ENCODE measurements at regions not wholly inside any gene's neighbourhood (a gene's known extent, or its start where the extent isn't known, plus 50 kb on each side); places are given as distances from the start of the nearest gene placed in this dataset.

DNA sequence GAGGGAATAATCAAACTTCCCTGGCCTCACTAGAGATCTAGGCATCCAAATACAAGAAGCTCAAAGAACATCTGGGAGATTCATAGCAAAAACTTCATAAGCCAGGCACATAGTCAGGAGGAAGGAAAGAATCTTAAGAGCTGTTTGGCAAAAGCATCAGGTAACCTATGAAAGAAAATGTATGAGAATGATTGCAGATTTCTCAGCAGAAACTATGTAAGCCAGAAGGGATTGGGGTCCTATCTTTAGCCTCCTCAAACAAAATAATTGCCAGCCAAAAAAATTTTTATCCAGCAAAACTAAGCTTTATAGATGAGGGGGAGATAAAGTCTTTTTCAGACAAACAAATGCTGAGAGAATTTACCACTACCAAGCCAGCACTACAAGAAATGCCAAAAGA, 1036.3 kb downstream of the TBL1XR1 start:
- Histone ChIP-seq H3K4me1 (no peaks in the 10 kb centered on the region), H3K36me3 (no peaks in the 10 kb centered on the region), H3K27ac (no peak overlapping the region), H3K27me3 (no peaks in the 10 kb centered on the region), H3K4me3 (no peak overlapping the region), H3K9me3 (no peaks in the 10 kb centered on the region)
- DNase-seq (no peak), ATAC-seq (no peak)
- TF ChIP-seq CTCF (IDR thresholded peaks at IDR 0.05 in 4 of 5, conservative IDR thresholded peaks at IDR 0.05 in 1 of 5) (no peak), POLR2A (IDR thresholded peaks at IDR 0.05) (no peak)
- intact Hi-C loops (cut with DNase I; ENCODE audit: low total_unique reads): no loop called here
- in situ Hi-C loops (cut with MboI; ENCODE audit: low sequenced_read_pairs in 4 of 4): no loop called here

- in situ Hi-C loops (cut with MboI; ENCODE audit: low sequenced_read_pairs in 4 of 4): no loop called here
- no peak for DNase-seq
Measured at GRCh38 chr3:176159796-176160195, 1037.5 kb downstream of the TBL1XR1 start.

DNA sequence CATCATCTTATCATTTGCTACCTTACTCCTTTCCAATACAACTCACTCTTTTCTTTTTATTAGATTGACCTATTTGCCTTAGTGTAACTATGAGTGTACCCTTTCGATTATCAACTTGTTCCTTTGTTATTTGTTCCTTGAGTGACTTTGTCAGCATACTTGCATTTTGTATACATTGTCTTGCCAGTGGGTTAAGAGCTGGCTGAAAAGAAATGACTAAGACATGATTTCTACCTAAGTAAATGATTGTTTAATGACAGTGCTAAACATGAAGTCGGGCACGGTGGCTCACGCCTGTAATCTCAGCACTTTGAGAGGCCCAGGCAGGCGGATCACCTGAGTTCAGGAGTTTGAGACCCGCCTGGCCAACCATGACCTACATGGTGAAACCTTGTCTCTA, 1042.3 kb downstream of the TBL1XR1 start:
- in situ Hi-C loops (cut with MboI; ENCODE audit: low sequenced_read_pairs in 4 of 4) (no loop called here), intact Hi-C loops (cut with DNase I; ENCODE audit: low total_unique reads) (no loop called here)
- no peaks in the 10 kb centered on the region for H3K27me3 ChIP-seq
- H3K4me3 ChIP-seq: no peak overlapping the region
- DNase-seq (no peak), ATAC-seq (no peak)
- H3K4me1 ChIP-seq: no peaks in the 10 kb centered on the region
- H3K9me3 ChIP-seq: no peaks in the 10 kb centered on the region
- no peaks in the 10 kb centered on the region for H3K36me3 ChIP-seq
- no peak overlapping the region for H3K27ac ChIP-seq
- TF ChIP-seq POLR2A (IDR thresholded peaks at IDR 0.05): no peak
- no peak for TF ChIP-seq CTCF (IDR thresholded peaks at IDR 0.05 in 4 of 5, conservative IDR thresholded peaks at IDR 0.05 in 1 of 5)

More at GRCh38 chr3:176159796-176160195, 1037.5 kb downstream of the TBL1XR1 start:
- no peak overlapping the region for H3K4me3 ChIP-seq
- no peaks in the 10 kb centered on the region for H3K4me1 ChIP-seq
- TF ChIP-seq POLR2A (IDR thresholded peaks at IDR 0.05) (no peak), CTCF (IDR thresholded peaks at IDR 0.05 in 4 of 5, conservative IDR thresholded peaks at IDR 0.05 in 1 of 5) (no peak)
- no peak overlapping the region for H3K27ac ChIP-seq
- no peaks in the 10 kb centered on the region for H3K9me3 ChIP-seq
- no peak for ATAC-seq
- H3K27me3 ChIP-seq: no peaks in the 10 kb centered on the region
- intact Hi-C loops (cut with DNase I; ENCODE audit: low total_unique reads): no loop called here
- no peaks in the 10 kb centered on the region for H3K36me3 ChIP-seq

DNA sequence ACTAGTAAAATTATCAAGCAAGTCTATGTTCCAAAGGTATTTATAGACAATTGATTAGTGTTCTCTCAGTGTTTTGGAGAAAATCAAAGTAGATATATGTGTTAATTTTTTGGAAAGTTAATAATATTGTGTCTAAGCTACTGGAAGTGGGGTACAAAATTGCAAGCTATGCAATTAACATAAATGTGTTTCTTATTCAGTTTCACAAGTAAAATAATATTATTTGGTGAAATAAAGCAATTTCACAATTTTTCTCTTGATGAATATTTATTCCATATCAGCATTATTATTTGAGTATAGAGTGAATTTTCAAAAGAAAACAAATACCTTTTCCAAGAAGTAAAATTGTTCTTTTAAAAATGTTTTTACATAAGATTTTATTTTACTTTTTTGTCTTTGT, 1047.7 kb downstream of the TBL1XR1 start:
- Histone ChIP-seq H3K9me3 (no peaks in the 10 kb centered on the region), H3K36me3 (no peaks in the 10 kb centered on the region), H3K4me1 (no peaks in the 10 kb centered on the region), H3K4me3 (no peak overlapping the region), H3K27ac (no peak overlapping the region), H3K27me3 (no peaks in the 10 kb centered on the region)
- in situ Hi-C loops (cut with MboI; ENCODE audit: low sequenced_read_pairs in 4 of 4) (no loop called here), intact Hi-C loops (cut with DNase I; ENCODE audit: low total_unique reads) (no loop called here)
- ATAC-seq: no peak
- TF ChIP-seq CTCF (IDR thresholded peaks at IDR 0.05 in 4 of 5, conservative IDR thresholded peaks at IDR 0.05 in 1 of 5): no peak
- TF ChIP-seq POLR2A (IDR thresholded peaks at IDR 0.05): no peak
- no peak for DNase-seq

DNA sequence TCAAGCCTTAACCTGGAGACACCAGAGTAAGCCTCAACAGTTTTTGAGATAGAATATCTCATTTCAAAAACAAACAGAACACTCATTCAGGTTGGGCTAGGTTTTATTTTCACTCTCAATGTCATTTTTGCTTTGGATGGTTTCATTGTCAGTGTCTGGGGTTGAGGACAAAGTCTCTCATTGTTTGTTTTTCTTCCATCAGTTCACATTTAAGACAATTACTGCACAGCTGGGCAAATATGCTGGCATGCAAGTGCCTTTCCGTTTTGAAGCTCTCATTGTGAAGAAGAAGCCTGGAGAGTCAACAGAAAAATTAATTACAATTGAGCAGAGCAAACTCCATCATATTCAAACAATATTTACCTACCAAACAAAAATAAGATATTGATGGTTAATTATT, 1050.0 kb downstream of the TBL1XR1 start:
- Histone ChIP-seq H3K27me3 (no peaks in the 10 kb centered on the region), H3K36me3 (no peaks in the 10 kb centered on the region), H3K9me3 (no peaks in the 10 kb centered on the region), H3K27ac (no peak overlapping the region), H3K4me3 (no peak overlapping the region), H3K4me1 (no peaks in the 10 kb centered on the region)
- in situ Hi-C loops (cut with MboI; ENCODE audit: low sequenced_read_pairs in 4 of 4): no loop called here
- ATAC-seq: no peak
- no peak for DNase-seq
- TF ChIP-seq CTCF (IDR thresholded peaks at IDR 0.05 in 4 of 5, conservative IDR thresholded peaks at IDR 0.05 in 1 of 5) (no peak), POLR2A (IDR thresholded peaks at IDR 0.05) (no peak)
- intact Hi-C loops (cut with DNase I; ENCODE audit: low total_unique reads): no loop called here

Measured in gastrocnemius medialis (tissue), 4 donors.